Fibroblast of skin of left quadriceps (primary cell): ENCODE measurements at regions not wholly inside any gene's neighbourhood (a gene's known extent, or its start where the extent isn't known, plus 50 kb on each side); places are given as distances from the start of the nearest gene placed in this dataset.
"Not testable (repeated sequence)": the region's sequence is repeated elsewhere in the genome, so short reads cannot be mapped to it uniquely, and the experiment has no call there.

Source experiments
- DNase-seq, 2 experiments: peaks; one replicate each; pipeline ENCODE4 v3.0.0-alpha.2; 2013; ENCODE audit warnings: low read depth in 2 of 2

DNA sequence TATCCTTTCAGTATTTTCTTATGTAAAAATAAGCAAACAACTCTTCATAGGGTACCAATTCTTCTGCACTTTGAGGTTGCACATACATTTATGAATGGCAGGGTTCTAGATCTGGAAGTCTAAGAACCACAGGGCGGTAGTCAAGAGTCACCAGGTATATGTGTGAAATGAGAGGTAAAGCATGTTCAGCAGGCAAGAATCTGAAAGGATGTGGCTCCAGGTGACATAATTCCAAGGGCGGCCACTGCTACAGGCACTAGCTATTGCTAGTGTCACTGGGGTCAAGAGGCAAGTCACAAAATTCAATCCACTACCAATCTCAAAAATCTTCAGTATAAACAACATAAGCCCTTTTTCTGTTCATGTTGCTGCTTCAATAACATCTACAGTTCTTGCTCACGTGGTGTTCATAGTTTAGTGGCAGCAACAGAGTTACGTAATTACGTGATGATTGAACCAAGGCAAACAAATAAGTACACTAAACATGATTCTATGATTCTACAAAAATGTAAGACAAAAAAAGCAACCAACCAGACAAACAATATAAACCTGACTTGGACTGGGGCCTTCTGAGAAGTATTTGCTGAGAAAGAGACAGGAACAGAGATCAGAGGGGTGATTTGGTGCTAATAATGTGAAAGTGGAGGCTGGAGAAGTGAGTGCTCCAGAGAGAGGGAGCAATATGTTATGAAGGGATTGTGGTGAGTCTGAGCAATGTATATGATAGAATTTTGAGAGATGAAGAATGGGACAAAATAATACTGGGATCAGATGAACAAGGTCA is 101.7 kb downstream of the NAA11 start:
- DNase-seq, result no peak

DNA sequence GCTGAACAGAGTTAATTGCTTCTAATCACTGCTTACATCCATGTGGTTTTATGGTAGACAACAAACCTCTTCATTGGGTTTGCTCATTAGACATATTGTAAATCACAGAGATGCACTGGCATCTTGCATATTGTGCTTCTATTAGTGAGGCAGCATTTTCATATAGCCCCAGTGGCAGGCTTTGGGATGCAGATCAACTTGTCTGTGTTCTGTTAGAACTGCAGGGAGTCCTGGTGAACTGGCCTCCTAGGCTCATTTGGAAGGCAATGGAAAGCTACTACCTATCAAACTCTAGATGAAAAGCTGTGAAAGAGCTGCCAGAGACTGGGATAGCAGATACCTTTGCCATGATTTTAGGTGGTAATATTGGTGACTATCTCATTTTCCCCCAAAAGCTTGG is 108.8 kb downstream of the NAA11 start:
- DNase-seq, result no peak

GRCh38 chr4:79213702-79214101 is 112.2 kb downstream of the NAA11 start:
- no peak for DNase-seq

DNA sequence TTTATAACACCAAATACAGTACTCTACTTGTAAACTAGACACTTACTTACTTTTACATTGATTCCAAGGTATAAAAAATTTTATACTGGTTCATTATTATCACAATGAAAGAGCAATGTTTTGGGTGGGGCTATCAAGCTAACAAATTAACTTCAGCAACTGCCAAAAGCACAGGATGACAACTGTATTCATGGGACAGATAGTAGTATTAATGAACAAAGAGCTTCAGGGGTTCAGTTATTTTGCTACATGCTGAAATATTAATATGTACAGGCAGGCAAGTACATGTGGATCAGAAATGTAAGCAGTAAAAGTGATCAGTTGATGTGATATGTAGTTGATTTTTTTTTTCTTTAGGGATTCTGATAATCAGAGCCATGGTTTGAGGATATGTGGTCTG is 112.9 kb downstream of the NAA11 start:
- no peak for DNase-seq

DNA sequence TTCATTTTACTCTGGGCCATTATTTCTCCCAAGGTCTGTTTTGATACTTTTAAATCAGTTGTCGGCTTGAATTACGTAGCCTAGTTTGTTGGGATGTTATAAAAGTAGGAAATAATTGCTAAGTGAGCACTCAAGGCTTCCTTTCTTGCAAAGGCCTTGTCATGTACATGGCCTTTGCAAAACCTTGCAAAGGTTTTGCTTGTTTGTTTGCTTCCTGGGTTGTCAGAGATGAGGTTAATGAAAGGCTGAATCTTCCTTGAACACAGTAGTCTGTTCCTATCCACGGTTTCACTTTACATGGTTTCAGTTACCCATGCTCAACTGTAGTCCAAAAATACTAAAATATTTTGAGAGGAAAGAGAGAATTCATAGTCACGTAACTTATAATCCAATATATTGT is 113.5 kb downstream of the NAA11 start:
- DNase-seq, result no peak

- no peak for DNase-seq
Measured at GRCh38 chr4:79211490-79211889, 114.4 kb downstream of the NAA11 start.

- DNase-seq, result no peak
Measured at GRCh38 chr4:79210636-79211049, 115.2 kb downstream of the NAA11 start.

GRCh38 chr4:79209822-79210635 is 115.8 kb downstream of the NAA11 start:
- no peak for DNase-seq

- no peak for DNase-seq
Measured at GRCh38 chr4:79209081-79209480, 116.8 kb downstream of the NAA11 start.

GRCh38 chr4:79207281-79207680 is 118.6 kb downstream of the NAA11 start:
- no peak for DNase-seq

DNA sequence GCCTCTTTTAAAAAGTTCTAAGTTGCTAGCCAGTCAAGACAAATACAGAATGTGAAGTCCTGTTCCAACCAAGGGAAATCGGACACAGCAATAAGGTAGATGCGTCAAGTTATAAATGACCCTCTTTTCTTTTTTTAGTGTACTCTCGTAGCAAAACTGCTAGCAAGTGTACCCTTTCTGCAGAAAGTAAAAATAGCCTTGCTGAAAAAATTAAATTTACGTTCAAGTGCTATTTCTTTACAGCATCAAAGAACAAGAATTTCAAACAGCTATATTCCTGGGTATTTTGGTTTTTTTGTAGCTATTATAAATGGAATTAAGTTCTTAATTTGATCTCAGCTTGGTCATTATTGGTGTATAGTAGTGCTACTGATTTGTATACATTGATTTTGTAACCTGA is 119.2 kb downstream of the NAA11 start:
- no peak for DNase-seq

- DNase-seq, result no peak
Measured at GRCh38 chr4:79205121-79205520, 120.7 kb downstream of the NAA11 start.

DNA sequence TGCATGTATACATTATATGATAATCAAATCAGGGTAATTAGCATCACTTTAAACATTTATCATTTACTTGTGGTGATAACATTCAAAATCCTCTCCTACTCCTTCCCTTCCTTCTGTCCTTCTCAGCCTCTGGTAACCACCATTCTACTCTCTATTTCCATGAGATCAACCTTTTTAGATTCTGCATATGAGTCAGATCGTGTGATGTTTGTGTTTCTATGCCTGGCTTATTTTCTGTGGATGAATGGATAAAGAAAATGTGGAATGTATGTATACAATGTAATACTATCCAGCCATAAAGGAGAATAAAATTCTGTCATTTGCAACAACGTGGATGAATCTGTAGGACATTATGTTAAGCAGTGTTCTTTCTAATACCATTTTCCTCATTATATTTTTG is 123.9 kb downstream of the NAA11 start:
- no peak for DNase-seq

DNA sequence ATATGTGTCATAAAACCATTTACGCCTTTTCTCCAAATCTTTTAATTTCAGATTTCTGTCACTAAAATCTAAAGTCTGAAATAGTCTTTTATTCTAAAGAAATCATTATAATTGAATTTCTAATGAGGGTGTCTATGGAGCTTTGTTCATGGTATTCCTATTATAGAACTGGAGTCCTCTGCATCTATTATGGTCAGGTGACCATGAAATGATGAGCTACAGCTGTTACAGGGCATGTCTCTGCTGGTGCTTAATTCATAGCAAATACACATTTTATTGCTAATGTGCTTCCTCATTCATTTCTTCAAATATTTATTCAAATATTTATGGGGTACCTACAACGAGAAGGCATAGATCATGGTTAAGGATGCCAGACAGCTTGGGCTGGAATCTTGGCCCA is 126.1 kb downstream of the NAA11 start:
- DNase-seq, result no peak

GRCh38 chr4:79198951-79199587 is 126.8 kb downstream of the NAA11 start:
- DNase-seq, result peak; percentile 20 to 22

DNA sequence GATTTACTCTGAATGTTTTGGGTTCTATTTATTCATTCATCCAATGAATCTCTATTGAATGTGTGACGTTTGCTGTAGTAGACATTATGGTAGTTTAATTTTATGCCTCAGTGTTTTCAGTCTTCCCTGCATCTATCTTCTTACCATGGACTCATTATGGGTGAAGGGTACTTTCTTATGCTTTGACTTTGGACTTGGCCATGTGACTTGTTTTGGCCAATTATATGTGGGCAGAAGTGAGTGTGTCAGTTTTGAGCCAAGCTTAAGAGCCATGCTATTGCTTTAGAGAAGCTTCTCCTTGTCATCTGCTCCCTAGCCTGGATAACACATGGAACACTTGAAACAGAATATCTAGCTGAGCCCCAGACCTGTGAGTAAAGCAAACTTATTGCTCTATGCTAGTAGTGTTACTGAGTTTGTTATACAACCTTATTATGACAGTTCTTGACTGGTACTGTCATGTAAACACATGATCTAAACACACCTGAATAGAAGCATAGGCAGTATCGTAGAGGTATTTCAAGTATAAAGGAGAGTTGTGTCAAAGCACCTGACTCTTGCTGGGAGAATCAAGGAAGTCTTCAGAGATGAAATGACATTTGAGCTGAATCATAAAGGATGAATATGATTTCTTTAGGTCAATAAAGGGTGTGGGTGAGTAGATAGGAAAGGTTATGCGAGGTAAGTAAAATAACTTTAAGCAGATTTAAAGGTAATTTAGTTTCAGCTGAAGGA is 128.4 kb downstream of the NAA11 start:
- DNase-seq, result no peak

- DNase-seq, result not testable (repeated sequence)
Measured at GRCh38 chr4:79191292-79191691, 134.6 kb downstream of the NAA11 start.

DNA sequence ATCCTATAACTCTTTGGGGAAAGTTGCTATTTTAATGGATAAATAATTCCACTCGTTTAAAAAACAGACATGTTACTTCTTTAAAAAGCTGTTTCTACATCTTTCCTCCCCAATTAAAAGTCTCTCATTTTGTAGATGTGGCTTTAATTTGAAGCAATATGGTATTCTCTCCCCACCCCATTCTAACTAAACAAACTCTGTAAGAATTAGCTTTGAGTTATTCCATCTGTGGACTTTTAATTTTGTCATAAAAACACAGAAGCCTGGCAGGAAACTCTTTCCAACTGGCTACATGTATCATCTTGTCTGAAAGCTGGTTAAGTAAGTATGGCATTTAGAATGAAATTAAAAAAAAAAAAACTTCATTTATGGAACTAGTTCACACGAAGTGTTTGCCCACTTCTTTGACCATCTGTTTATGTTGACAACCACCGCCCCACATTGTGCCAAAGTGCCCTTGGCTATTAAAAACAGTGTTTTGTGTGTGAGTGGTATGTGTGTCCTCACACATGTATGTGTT is 140.3 kb downstream of the NAA11 start:
- no peak for DNase-seq

DNA sequence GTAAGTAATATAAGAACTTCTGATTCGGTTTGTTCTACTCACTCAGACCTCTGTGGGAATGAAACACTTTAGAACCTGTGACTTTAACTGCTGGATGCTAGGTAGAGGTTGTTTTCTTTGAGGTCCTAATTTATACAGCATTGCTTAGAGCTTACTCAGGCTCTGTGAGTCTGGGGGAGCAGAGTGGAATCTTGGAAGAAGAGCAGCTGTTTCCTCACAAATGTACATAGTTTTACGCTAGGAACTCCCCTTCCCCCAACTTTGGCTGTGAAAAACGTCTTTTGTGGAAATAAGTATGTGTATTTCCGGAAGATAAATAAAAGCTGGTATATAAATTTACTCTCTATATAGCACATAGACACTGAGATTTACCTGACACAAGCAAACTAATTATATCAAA is 141.4 kb downstream of the NAA11 start:
- DNase-seq, result no peak

- DNase-seq, result no peak
Measured at GRCh38 chr4:79182209-79182608, 143.7 kb downstream of the NAA11 start.

GRCh38 chr4:79181190-79181589 is 144.7 kb downstream of the NAA11 start:
- DNase-seq, result no peak

DNA sequence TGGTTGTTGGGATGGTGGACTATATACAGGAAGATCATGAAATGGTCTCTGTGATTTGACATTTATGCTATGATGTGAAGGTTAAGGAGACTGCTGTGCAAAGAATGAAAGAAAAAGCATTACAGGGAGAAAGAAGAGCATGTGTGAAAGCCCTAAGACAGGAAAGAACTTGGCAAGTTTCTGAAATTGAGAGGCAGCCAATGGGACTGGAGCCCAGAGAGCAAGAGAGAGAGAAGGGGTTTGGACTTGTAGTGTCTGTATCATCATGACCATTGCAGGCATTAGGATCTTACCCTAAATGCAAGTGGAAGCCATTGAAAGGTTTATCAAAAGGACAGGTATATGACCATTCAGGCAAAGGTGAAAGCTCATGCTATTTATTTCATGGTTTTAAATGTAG is 147.1 kb downstream of the NAA11 start:
- peak in 1 of 2 experiments; percentile 4 for DNase-seq
